Central memory CD8-positive, alpha-beta T cell (primary cell): ENCODE measurements at regions not wholly inside any gene's neighbourhood (a gene's known extent, or its start where the extent isn't known, plus 50 kb on each side); places are given as distances from the start of the nearest gene placed in this dataset.

ENCODE experiments used
- ATAC-seq: fragments of 150-1000 bp; cut with Tn5 transposase; replicated peaks from 2 replicates; pipeline ENCODE4 v1.10.0; 2022; ENCODE audit warnings: mild to moderate bottlenecking, moderate FRiP score, moderate number of reproducible peaks; ENCODE audit not compliant: poor library complexity, severe bottlenecking; ENCODE audit errors: extremely low read depth
- DNase-seq, 2 donors: peaks; one replicate each; pipeline ENCODE4 v3.0.0; 2021; ENCODE audit warnings: low spot score in 2 of 2
- H3K27ac Mint-ChIP-seq: one replicate; pipeline ENCODE4 v1.8.0; 2022; ENCODE audit warnings: low read depth, mild to moderate bottlenecking, moderate library complexity, mixed read lengths
- H3K27me3 Mint-ChIP-seq: one replicate; pipeline ENCODE4 v1.8.0; 2022; ENCODE audit warnings: mixed read lengths
- H3K36me3 Mint-ChIP-seq: one replicate; pipeline ENCODE4 v1.8.0; 2022; ENCODE audit warnings: mild to moderate bottlenecking, moderate library complexity, mixed read lengths; ENCODE audit not compliant: insufficient read depth
- H3K4me1 Mint-ChIP-seq: one replicate; pipeline ENCODE4 v1.8.0; 2022; ENCODE audit warnings: mixed read lengths
- H3K4me3 Mint-ChIP-seq: one replicate; pipeline ENCODE4 v1.8.0; 2022; ENCODE audit warnings: mild to moderate bottlenecking, moderate library complexity, mixed read lengths
- H3K9me3 Mint-ChIP-seq: one replicate; pipeline ENCODE4 v1.8.0; 2022; ENCODE audit warnings: mixed read lengths

- H3K4me3 Mint-ChIP-seq, result no peak overlapping the region
- peaks cover 12% of the 10 kb centered on the region for H3K9me3 Mint-ChIP-seq
- DNase-seq, result no peak
- no peaks in the 10 kb centered on the region for H3K4me1 Mint-ChIP-seq
- peaks cover 2% of the 10 kb centered on the region for H3K36me3 Mint-ChIP-seq
- no peak overlapping the region for H3K27ac Mint-ChIP-seq
- no peaks in the 10 kb centered on the region for H3K27me3 Mint-ChIP-seq
- ATAC-seq, result no peak
Measured at GRCh38 chr14:85281921-85282320, 248.0 kb upstream of the FLRT2 start.

GRCh38 chr14:85288041-85288440, 241.9 kb upstream of the FLRT2 start:
- Mint-ChIP-seq H3K27me3 (no peaks in the 10 kb centered on the region), H3K4me3 (no peak overlapping the region), H3K36me3 (peaks cover 2% of the 10 kb centered on the region), H3K4me1 (no peaks in the 10 kb centered on the region), H3K9me3 (peaks cover 11% of the 10 kb centered on the region), H3K27ac (no peak overlapping the region)
- DNase-seq, result no peak
- no peak for ATAC-seq

GRCh38 chr14:85291731-85292130, 238.2 kb upstream of the FLRT2 start:
- Mint-ChIP-seq H3K4me3 (no peak overlapping the region), H3K9me3 (peaks cover 8% of the 10 kb centered on the region), H3K4me1 (no peaks in the 10 kb centered on the region), H3K27me3 (no peaks in the 10 kb centered on the region), H3K36me3 (no peaks in the 10 kb centered on the region), H3K27ac (no peak overlapping the region)
- DNase-seq (no peak), ATAC-seq (no peak)

GRCh38 chr14:85293612-85294234, 236.2 kb upstream of the FLRT2 start:
- DNase-seq, result no peak
- H3K4me3 Mint-ChIP-seq, result no peak overlapping the region
- no peak overlapping the region for H3K27ac Mint-ChIP-seq
- ATAC-seq, result no peak
- no peaks in the 10 kb centered on the region for H3K27me3 Mint-ChIP-seq
- peaks cover 13% of the 10 kb centered on the region for H3K9me3 Mint-ChIP-seq
- no peaks in the 10 kb centered on the region for H3K4me1 Mint-ChIP-seq
- no peaks in the 10 kb centered on the region for H3K36me3 Mint-ChIP-seq

- ATAC-seq (no peak), DNase-seq (no peak)
- Mint-ChIP-seq H3K9me3 (peaks cover 21% of the 10 kb centered on the region), H3K27ac (no peak overlapping the region), H3K27me3 (no peaks in the 10 kb centered on the region), H3K36me3 (no peaks in the 10 kb centered on the region), H3K4me1 (no peaks in the 10 kb centered on the region), H3K4me3 (no peak overlapping the region)
Measured at GRCh38 chr14:85295318-85295717, 234.6 kb upstream of the FLRT2 start.

GRCh38 chr14:85296456-85297210, 233.3 kb upstream of the FLRT2 start:
- H3K36me3 Mint-ChIP-seq, result no peaks in the 10 kb centered on the region
- no peaks in the 10 kb centered on the region for H3K27me3 Mint-ChIP-seq
- H3K4me3 Mint-ChIP-seq, result no peak overlapping the region
- no peaks in the 10 kb centered on the region for H3K4me1 Mint-ChIP-seq
- no peak overlapping the region for H3K27ac Mint-ChIP-seq
- peaks cover 20% of the 10 kb centered on the region for H3K9me3 Mint-ChIP-seq
- DNase-seq (no peak), ATAC-seq (no peak)

- H3K27ac Mint-ChIP-seq, result no peak overlapping the region
- ATAC-seq (no peak), DNase-seq (no peak)
- no peaks in the 10 kb centered on the region for H3K4me1 Mint-ChIP-seq
- peaks cover 23% of the 10 kb centered on the region for H3K9me3 Mint-ChIP-seq
- no peaks in the 10 kb centered on the region for H3K36me3 Mint-ChIP-seq
- H3K4me3 Mint-ChIP-seq, result no peak overlapping the region
- no peaks in the 10 kb centered on the region for H3K27me3 Mint-ChIP-seq
Measured at GRCh38 chr14:85300107-85300506, 229.8 kb upstream of the FLRT2 start.

- Mint-ChIP-seq H3K36me3 (no peaks in the 10 kb centered on the region), H3K4me1 (no peaks in the 10 kb centered on the region), H3K9me3 (peaks cover 23% of the 10 kb centered on the region), H3K27ac (no peak overlapping the region), H3K27me3 (no peaks in the 10 kb centered on the region), H3K4me3 (no peak overlapping the region)
- no peak for ATAC-seq
- no peak for DNase-seq
Measured at GRCh38 chr14:85301506-85301905, 228.4 kb upstream of the FLRT2 start.

GRCh38 chr14:85306024-85306423, 223.9 kb upstream of the FLRT2 start:
- Mint-ChIP-seq H3K4me3 (no peak overlapping the region), H3K27ac (no peak overlapping the region), H3K9me3 (peaks cover 28% of the 10 kb centered on the region), H3K36me3 (no peaks in the 10 kb centered on the region), H3K4me1 (no peaks in the 10 kb centered on the region), H3K27me3 (no peaks in the 10 kb centered on the region)
- ATAC-seq (no peak), DNase-seq (no peak)

- no peaks in the 10 kb centered on the region for H3K36me3 Mint-ChIP-seq
- no peak for ATAC-seq
- H3K27me3 Mint-ChIP-seq, result no peaks in the 10 kb centered on the region
- no peak for DNase-seq
- no peaks in the 10 kb centered on the region for H3K4me1 Mint-ChIP-seq
- H3K4me3 Mint-ChIP-seq, result no peak overlapping the region
- no peak overlapping the region for H3K27ac Mint-ChIP-seq
- peaks cover 30% of the 10 kb centered on the region for H3K9me3 Mint-ChIP-seq
Measured at GRCh38 chr14:85308531-85309300, 221.2 kb upstream of the FLRT2 start.

- H3K4me3 Mint-ChIP-seq, result no peak overlapping the region
- H3K9me3 Mint-ChIP-seq, result peaks cover 25% of the 10 kb centered on the region
- no peaks in the 10 kb centered on the region for H3K4me1 Mint-ChIP-seq
- H3K36me3 Mint-ChIP-seq, result no peaks in the 10 kb centered on the region
- ATAC-seq, result no peak
- no peak for DNase-seq
- no peak overlapping the region for H3K27ac Mint-ChIP-seq
- no peaks in the 10 kb centered on the region for H3K27me3 Mint-ChIP-seq
Measured at GRCh38 chr14:85310491-85311272, 219.3 kb upstream of the FLRT2 start.

GRCh38 chr14:85313560-85314207, 216.3 kb upstream of the FLRT2 start:
- no peak overlapping the region for H3K27ac Mint-ChIP-seq
- no peak for DNase-seq
- peaks cover 25% of the 10 kb centered on the region for H3K9me3 Mint-ChIP-seq
- no peak for ATAC-seq
- no peaks in the 10 kb centered on the region for H3K27me3 Mint-ChIP-seq
- no peak overlapping the region for H3K4me3 Mint-ChIP-seq
- H3K4me1 Mint-ChIP-seq, result no peaks in the 10 kb centered on the region
- H3K36me3 Mint-ChIP-seq, result no peaks in the 10 kb centered on the region
